D341Med (cell line): ENCODE measurements at regions not wholly inside any gene's neighbourhood (a gene's known extent, or its start where the extent isn't known, plus 50 kb on each side); places are given as distances from the start of the nearest gene placed in this dataset.
"Not testable (repeated sequence)": the region's sequence is repeated elsewhere in the genome, so short reads cannot be mapped to it uniquely, and the experiment has no call there.

Experiments
- DNase-seq: peaks from one replicate; pipeline ENCODE4 v3.0.0; 2012; ENCODE audit warnings: low spot score

DNA sequence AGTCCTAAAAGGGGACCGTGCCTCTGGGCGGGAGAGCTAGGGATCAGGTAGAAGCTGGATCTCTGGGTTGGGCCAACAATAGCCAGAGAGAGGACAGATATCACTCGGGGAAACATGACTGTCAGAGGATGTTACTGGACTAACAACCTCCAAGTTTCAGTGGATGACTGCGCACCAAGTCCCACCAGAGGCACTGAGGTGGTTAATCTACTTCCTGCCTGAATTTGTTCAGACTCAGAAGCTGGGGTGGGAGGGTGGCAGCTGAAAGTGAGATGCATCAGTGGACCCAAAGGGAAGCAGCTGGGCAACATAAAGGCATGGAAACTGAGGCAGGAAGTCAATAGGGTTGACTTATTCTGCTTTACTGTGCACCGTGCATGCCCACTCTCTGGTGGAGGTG, 130.1 kb upstream of the SLC44A1 start:
- DNase-seq, result no peak

GRCh38 chr9:105114964-105115728, 129.3 kb upstream of the SLC44A1 start:
- DNase-seq, result no peak

DNA sequence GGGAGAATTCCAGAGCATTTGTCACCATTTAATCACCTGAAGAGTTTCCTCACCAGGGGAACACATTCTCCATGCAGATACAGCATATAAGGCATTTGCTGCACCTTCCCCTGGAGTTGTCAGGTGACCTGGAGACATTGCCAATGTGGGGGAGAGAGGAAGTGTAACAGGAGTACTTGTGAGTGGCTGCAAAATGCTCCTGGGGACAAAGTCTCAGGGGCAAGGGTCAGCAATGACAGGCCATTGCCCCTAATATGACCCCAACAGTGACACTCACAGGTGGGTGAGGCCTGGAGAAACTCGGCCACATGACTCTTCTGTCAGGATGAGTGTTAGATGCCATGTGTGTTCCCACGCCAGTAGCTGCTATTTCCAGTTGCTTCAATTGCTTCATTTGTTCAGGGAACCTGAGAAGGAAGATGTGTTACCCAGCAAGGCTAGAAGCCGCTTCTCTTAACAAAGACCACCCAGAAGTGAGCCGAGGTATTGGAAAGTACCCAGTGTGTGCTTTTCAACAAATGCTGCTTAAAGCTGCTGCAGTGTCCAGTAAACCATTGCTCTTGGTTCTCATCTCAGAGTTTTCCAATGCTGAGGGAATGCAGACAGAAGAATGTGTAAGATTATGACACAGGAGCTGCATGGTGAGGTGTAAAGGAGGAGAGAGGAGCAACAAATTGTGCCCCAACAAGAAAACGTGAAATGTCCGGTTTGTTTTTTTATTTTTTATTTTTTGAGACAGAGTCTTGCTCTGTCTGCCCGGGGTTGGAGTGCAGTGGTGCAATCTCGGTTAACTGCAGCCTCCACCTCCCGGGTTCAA, 128.2 kb upstream of the SLC44A1 start:
- DNase-seq, result no peak

DNA sequence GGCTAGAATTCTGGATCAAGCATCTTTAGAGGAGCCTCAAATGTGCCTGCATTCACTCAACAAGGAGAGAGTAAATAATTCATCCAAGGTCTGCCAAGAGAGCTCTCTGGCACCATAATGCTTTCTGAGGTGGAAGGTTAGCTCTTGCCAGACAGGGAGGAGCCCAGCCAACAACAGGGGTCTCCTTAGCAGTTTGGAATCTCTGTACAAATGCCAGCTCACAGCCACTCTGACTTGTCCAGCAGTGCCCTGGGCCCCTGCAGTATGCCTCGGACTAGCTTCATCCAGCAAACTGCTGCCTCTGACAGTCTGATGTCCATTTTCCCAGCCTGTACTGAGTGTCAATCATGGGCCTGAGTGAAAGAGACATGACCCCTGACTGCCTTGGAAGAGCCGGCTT, 127.2 kb upstream of the SLC44A1 start:
- no peak for DNase-seq

- no peak for DNase-seq
These were observed 125.8 kb upstream of the SLC44A1 start for GRCh38 chr9:105118636-105119035.

DNA sequence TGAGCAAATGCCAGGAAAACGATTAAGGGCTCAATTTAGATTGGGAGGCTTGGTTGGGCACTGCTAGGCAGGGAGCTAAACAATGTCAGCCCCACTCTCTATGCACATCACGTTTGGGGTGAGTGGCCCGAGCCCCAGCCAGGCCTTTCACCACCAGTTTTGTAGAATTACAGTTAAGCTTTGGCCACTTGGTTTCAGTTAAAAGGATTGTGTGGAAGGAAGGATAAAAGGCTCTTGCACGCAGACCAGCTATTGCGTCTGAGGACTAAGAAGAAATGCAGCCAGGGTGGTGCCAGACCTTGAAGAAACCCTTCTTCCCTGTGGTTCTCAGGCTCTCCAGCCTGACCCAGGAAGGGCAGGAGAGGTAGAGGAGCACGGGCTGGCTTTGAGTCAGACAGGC, 125.3 kb upstream of the SLC44A1 start:
- no peak for DNase-seq

- no peak for DNase-seq
These were observed 122.5 kb upstream of the SLC44A1 start for GRCh38 chr9:105121861-105122430.

DNA sequence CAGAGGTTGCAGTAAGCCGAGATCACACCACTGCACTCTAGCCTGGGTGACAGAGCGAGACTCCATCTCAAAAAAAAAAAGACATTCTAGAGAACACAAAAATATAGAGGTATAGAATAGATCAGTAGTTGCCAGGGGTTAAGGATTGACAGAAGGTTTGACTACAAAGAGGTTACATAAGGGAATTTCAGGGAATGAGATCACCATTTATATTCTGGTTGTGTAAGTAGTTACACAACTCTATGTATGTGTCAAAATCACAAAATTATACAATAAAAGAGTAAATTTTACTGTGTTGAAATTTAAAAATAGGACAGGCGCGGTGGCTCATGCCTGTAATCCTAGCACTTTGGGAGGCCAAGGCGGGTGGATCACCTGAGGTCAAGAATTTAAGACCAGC, 119.9 kb upstream of the SLC44A1 start:
- not testable (repeated sequence) for DNase-seq

- DNase-seq, result no peak
These were observed 118.2 kb upstream of the SLC44A1 start for GRCh38 chr9:105126226-105126625.

- no peak for DNase-seq
These were observed 116.6 kb upstream of the SLC44A1 start for GRCh38 chr9:105127863-105128220.

- DNase-seq, result no peak
These were observed 115.4 kb upstream of the SLC44A1 start for GRCh38 chr9:105128908-105129600.

- DNase-seq, result no peak
These were observed 114.7 kb upstream of the SLC44A1 start for GRCh38 chr9:105129731-105130130.

DNA sequence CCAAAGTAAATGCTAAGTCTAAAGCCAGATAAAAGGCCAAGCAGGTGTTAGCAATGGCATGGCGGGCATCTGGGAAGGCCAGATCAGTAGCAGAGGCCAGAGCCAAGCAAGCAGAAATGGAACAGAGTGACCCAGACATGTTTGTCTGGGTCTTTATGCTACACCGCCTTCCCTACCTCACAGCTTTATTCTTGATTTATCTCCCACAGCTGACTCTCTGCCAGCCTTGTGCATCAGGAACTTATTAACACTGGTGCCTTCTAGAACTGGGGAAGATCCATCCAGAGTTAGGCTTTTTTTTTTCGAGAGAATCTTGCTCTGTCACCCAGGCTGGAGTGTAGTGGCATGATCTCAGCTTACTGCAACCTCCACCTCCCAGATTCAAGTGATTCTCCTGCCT, 112.5 kb upstream of the SLC44A1 start:
- no peak for DNase-seq

DNA sequence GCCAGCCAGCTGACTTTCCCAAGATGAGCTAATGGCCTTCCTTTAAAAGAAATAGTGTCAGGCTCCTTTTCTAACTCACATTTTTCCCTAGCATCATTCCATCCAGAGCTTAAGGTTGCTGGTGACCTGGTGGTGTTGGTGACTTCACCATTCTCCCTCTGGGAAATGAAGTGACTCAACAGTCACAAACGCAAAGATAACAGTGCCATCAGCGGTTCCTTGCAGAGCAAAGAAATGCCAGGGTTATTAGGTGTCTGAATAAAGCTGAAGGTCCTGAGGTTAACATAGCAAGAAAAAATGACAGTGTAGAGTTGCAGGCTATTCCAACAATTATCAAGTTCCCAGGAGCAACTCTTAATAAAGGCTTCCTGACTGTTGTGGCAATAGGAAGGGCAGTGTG, 111.8 kb upstream of the SLC44A1 start:
- no peak for DNase-seq

DNA sequence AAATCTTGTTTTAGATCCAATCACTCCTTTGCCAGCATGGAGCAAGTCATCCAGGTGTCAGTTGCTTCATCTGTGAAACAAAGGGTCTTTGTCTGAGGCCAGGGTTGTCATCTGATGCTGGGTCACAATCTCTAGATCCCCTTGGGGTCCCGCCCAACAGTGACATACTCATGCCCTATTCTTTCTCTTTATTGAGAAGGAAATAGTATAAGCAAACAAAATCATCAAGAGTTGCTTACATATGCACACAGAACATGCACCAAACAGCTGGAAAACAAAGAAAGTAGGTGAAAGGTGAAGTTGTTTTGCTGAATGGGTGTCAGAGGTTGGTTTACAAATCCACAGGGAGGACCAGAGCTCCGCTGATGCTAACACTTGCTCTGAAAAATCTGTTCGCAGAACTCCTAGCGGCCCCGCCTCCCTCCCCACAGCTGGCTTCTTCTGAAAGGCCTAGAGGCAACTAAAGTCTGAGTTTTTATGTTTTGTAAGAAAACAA, 106.1 kb upstream of the SLC44A1 start:
- DNase-seq, result no peak

DNA sequence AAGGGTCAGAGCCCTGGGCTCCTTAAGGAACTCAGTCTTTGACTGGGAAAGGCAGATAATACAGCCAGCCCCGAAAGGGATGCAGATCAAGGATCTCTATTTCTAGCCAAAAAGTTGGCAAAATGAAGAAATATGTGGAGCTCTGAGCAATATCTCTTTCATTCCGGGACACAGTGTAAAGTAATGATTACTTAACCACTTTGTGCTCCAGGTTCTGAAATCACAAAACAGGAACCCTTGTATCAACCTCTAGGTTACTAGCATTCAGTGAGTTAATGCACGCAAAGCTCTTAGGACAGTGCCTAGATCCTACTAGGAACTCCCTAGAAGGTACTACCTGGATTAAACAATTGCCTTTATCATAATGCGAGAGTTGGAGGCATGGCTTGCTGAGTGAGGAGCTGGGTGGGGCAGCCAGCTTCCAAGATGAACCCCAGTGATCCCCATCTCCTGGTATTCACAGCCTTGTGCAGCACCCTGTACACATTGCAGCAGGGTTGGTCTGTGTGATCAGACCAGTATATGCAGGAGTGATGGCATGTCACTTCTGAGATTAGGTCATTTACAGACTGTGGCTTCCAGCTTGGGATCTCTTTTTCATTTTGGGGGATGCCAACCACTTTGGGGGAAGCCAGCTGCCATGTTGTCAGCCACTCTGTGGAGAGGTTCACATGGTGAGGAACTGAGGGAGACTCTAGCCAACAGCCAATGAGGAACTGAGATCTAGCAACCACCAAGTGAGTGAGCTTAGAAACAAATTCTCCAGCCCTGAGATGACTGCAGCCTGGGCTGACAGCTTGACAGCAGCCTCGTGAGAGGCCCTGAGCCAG, 103.1 kb upstream of the SLC44A1 start:
- no peak for DNase-seq

- DNase-seq, result no peak
These were observed 102.5 kb upstream of the SLC44A1 start for GRCh38 chr9:105141976-105142250.

DNA sequence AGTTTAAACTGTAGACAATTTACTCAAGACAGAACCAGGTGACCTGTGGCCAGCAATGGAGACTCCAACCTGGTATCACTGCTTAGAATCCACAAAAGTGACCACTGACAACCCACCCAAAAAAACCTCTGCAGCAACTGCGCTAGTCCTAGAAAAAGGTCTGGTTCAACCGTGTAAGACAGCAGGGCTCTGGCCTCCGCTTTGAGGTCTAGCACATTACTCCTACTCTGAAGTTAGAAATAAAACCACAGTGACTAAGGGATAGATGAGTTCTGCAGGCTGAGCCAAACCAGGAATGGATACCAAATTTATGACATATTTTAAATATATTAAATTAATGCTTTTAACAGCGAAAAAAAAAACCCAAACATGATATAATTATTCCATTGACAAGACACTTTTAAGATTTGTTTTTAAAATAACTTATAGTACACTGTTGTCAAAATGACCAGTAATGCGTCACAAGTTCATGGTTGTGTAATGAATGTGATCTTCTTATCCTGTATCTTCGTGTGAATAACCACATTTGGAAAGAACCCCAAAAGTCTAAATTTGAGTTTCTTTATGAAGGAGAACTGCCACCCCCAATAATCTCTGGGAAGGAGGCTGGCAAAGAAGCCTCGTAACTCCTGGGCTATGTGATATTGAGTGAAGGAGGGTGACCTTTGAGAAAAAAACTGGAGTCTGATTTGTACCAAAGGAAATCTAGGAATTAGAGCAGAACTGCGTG, 101.9 kb upstream of the SLC44A1 start:
- DNase-seq, result no peak

GRCh38 chr9:105143136-105143430, 101.4 kb upstream of the SLC44A1 start:
- DNase-seq, result no peak

DNA sequence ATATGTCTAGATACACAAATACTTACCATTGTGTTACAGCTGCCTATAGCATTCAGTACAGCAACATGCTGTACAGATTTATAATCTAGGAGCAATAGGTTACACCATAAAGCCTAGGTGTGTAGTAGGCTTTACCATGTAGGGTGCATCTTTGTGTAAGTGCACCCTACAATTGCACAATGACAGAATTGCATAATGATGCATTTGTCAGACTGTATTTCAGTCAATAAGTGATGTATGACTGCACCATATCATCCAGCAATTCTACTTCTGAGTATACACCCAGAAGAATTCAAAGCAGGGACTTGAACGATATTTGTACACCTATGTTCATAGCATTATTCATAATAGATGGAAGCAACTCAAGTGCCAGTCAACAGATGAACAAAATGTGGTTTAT, 100.4 kb upstream of the SLC44A1 start:
- DNase-seq, result no peak

DNA sequence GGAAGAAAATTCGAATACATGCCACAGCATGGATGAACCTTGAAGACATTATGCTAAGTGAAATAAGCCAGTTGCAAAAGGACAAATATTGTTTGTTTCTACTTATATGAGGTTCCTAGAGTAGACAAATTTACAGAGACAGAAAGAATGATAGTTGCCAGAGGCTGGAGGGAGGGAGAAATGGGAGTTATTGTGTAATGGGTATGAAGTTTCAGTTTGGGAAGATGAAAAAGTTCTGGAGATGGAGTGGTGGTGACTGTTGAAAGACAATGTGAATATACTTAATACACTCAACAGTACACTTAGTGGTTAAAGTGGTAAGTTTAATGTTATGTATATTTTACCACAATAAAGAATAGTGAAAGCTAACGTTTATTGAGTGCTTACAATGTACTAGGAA, 99.6 kb upstream of the SLC44A1 start:
- no peak for DNase-seq
